ENCODE measurements at regions not wholly inside any gene's neighbourhood (a gene's known extent, or its start where the extent isn't known, plus 50 kb on each side); places are given as distances from the start of the nearest gene placed in this dataset.

- TF ChIP-seq POLR2A (IDR thresholded peaks at IDR 0.05) = no peak
- TF ChIP-seq, protein P1, sequence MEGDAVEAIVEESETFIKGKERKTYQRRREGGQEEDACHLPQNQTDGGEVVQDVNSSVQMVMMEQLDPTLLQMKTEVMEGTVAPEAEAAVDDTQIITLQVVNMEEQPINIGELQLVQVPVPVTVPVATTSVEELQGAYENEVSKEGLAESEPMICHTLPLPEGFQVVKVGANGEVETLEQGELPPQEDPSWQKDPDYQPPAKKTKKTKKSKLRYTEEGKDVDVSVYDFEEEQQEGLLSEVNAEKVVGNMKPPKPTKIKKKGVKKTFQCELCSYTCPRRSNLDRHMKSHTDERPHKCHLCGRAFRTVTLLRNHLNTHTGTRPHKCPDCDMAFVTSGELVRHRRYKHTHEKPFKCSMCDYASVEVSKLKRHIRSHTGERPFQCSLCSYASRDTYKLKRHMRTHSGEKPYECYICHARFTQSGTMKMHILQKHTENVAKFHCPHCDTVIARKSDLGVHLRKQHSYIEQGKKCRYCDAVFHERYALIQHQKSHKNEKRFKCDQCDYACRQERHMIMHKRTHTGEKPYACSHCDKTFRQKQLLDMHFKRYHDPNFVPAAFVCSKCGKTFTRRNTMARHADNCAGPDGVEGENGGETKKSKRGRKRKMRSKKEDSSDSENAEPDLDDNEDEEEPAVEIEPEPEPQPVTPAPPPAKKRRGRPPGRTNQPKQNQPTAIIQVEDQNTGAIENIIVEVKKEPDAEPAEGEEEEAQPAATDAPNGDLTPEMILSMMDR (IDR thresholded peaks at IDR 0.05) = no peak
Measured at GRCh38 chr6:126537061-126537816, 197.3 kb downstream of the CENPW start.
